ENCODE measurements at regions not wholly inside any gene's neighbourhood (a gene's known extent, or its start where the extent isn't known, plus 50 kb on each side); places are given as distances from the start of the nearest gene placed in this dataset.

GRCh38 chr2:100222844-100223243 lies 80.5 kb upstream of the AFF3 start:
- DNase-seq (ENCODE audit: low read depth), result no peak

GRCh38 chr2:100218552-100218951 lies 76.2 kb upstream of the AFF3 start:
- no peak for DNase-seq (ENCODE audit: low read depth)

GRCh38 chr2:100217323-100217722 lies 74.9 kb upstream of the AFF3 start:
- no peak for DNase-seq (ENCODE audit: low read depth)

- no peak for DNase-seq (ENCODE audit: low read depth)
Measured at GRCh38 chr2:100216015-100216414, 73.6 kb upstream of the AFF3 start.

GRCh38 chr2:100215371-100215770 lies 73.0 kb upstream of the AFF3 start:
- DNase-seq (ENCODE audit: low read depth), result no peak

GRCh38 chr2:100214265-100214971 lies 72.0 kb upstream of the AFF3 start:
- no peak for DNase-seq (ENCODE audit: low read depth)

- DNase-seq (ENCODE audit: low read depth), result no peak
Measured at GRCh38 chr2:100213595-100213994, 71.2 kb upstream of the AFF3 start.

GRCh38 chr2:100212850-100213249 lies 70.5 kb upstream of the AFF3 start:
- no peak for DNase-seq (ENCODE audit: low read depth)

GRCh38 chr2:100211521-100211920 lies 69.1 kb upstream of the AFF3 start:
- DNase-seq (ENCODE audit: low read depth), result no peak

- DNase-seq (ENCODE audit: low read depth), result peak; percentile 42
Measured at GRCh38 chr2:100208141-100208770, 65.9 kb upstream of the AFF3 start.

GRCh38 chr2:100207411-100207885 lies 65.1 kb upstream of the AFF3 start:
- DNase-seq (ENCODE audit: low read depth), result no peak

GRCh38 chr2:100206731-100207255 lies 64.4 kb upstream of the AFF3 start:
- no peak for DNase-seq (ENCODE audit: low read depth)

- DNase-seq (ENCODE audit: low read depth), result no peak
Measured at GRCh38 chr2:100205174-100205573, 62.8 kb upstream of the AFF3 start.

- no peak for DNase-seq (ENCODE audit: low read depth)
Measured at GRCh38 chr2:100202567-100202966, 60.2 kb upstream of the AFF3 start.

- DNase-seq (ENCODE audit: low read depth), result no peak
Measured at GRCh38 chr2:100200985-100201384, 58.6 kb upstream of the AFF3 start.

GRCh38 chr2:100199421-100199820 lies 57.0 kb upstream of the AFF3 start:
- DNase-seq (ENCODE audit: low read depth), result no peak

GRCh38 chr2:100198461-100199230 lies 56.3 kb upstream of the AFF3 start:
- no peak for DNase-seq (ENCODE audit: low read depth)

GRCh38 chr2:100197631-100198153 lies 55.3 kb upstream of the AFF3 start:
- peak; percentile 82 for DNase-seq (ENCODE audit: low read depth)

- DNase-seq (ENCODE audit: low read depth), result peak; percentile 65
Measured at GRCh38 chr2:100196786-100197494, 54.5 kb upstream of the AFF3 start.

- no peak for DNase-seq (ENCODE audit: low read depth)
Measured at GRCh38 chr2:100195942-100196341, 53.6 kb upstream of the AFF3 start.

GRCh38 chr2:100194951-100195350 lies 52.6 kb upstream of the AFF3 start:
- DNase-seq (ENCODE audit: low read depth), result no peak

GRCh38 chr2:100193291-100193710 lies 50.9 kb upstream of the AFF3 start:
- DNase-seq (ENCODE audit: low read depth), result no peak
